Mesenchymal stem cell (in vitro differentiated cells and primary cell): ENCODE measurements at regions not wholly inside any gene's neighbourhood (a gene's known extent, or its start where the extent isn't known, plus 50 kb on each side); places are given as distances from the start of the nearest gene placed in this dataset.
A peak's percentile ranks its signal among the peaks of the same experiment; 100 is the strongest.

Source experiments
- DNase-seq: peaks from one replicate; pipeline ENCODE4 v3.0.0-alpha.2; 2013
- H2AFZ ChIP-seq: one replicate; pipeline ENCODE4 v1.6.1; 2013; ENCODE audit warnings: low read depth, mild to moderate bottlenecking, control low read depth, inconsistent platforms, low read length, moderate library complexity
- H2AK5ac ChIP-seq: 2 replicates; pipeline ENCODE4 v1.6.1; 2013; ENCODE audit warnings: low read length, moderate library complexity, mild to moderate bottlenecking, inconsistent platforms; ENCODE audit not compliant: severe bottlenecking
- H2BK120ac ChIP-seq: one replicate; pipeline ENCODE4 v1.6.1; 2013; ENCODE audit warnings: low read depth, mild to moderate bottlenecking, inconsistent platforms, low read length, moderate library complexity
- H2BK12ac ChIP-seq, 2 experiments: one replicate each; pipeline ENCODE4 v1.6.1; 2013; ENCODE audit warnings: inconsistent platforms in 2 of 2, low read length in 2 of 2, mild to moderate bottlenecking in 2 of 2, moderate library complexity in 2 of 2, control low read depth in 1 of 2
- H2BK15ac ChIP-seq: one replicate; pipeline ENCODE4 v1.6.1; 2013; ENCODE audit warnings: mild to moderate bottlenecking, low read depth, inconsistent platforms; ENCODE audit not compliant: poor library complexity, severe bottlenecking
- H2BK5ac ChIP-seq: 2 replicates; pipeline ENCODE4 v1.6.1; 2013; ENCODE audit warnings: low read depth, mild to moderate bottlenecking, low read length, control low read depth, inconsistent platforms; ENCODE audit not compliant: poor library complexity, severe bottlenecking
- H3K14ac ChIP-seq, 2 experiments: one replicate each; pipeline ENCODE4 v1.6.1; 2013; ENCODE audit warnings: inconsistent platforms in 2 of 2, low read length in 2 of 2, control low read depth in 1 of 2, mild to moderate bottlenecking in 1 of 2, moderate library complexity in 1 of 2
- H3K18ac ChIP-seq, 2 experiments: one replicate each; pipeline ENCODE4 v1.6.1; 2013; ENCODE audit warnings: inconsistent platforms in 2 of 2, low read length in 2 of 2, control low read depth in 1 of 2, low read depth in 1 of 2, mild to moderate bottlenecking in 1 of 2
- H3K23ac ChIP-seq, 2 experiments: one replicate each; pipeline ENCODE4 v1.6.1; 2013; ENCODE audit warnings: inconsistent platforms in 2 of 2, low read length in 2 of 2, mild to moderate bottlenecking in 2 of 2, moderate library complexity in 2 of 2, control low read depth in 1 of 2
- H3K27ac ChIP-seq: 2 replicates; pipeline ENCODE4 v1.5.1; 2013; ENCODE audit warnings: mild to moderate bottlenecking, moderate library complexity, low read length, control low read depth, inconsistent platforms; ENCODE audit not compliant: poor library complexity, severe bottlenecking
- H3K27me3 ChIP-seq, 2 experiments: 2 replicates each; pipeline versions ENCODE4 v1.6.1 to v1.7.0; 2013; ENCODE audit warnings: low read length in 2 of 2, mild to moderate bottlenecking in 2 of 2, moderate library complexity in 2 of 2, control low read depth in 1 of 2, inconsistent platforms in 1 of 2; ENCODE audit not compliant: control insufficient read depth in 1 of 2, insufficient read depth in 1 of 2
- H3K36me3 ChIP-seq, 2 experiments: 2 replicates each; pipeline versions ENCODE4 v1.6.1 to v1.7.0; 2013; ENCODE audit warnings: low read length in 2 of 2, control low read depth in 1 of 2, inconsistent platforms in 1 of 2, low read depth in 1 of 2, mild to moderate bottlenecking in 1 of 2; ENCODE audit not compliant: insufficient read depth in 2 of 2, control insufficient read depth in 1 of 2
- H3K4ac ChIP-seq, 2 experiments: one replicate each; pipeline ENCODE4 v1.6.1; 2013; ENCODE audit warnings: inconsistent platforms in 2 of 2, low read length in 2 of 2, mild to moderate bottlenecking in 2 of 2, moderate library complexity in 2 of 2, control low read depth in 1 of 2, low read depth in 1 of 2
- H3K4me1 ChIP-seq: 2 replicates; pipeline ENCODE4 v1.6.1; 2013; ENCODE audit warnings: low read depth, low read length, control low read depth; ENCODE audit not compliant: control insufficient read depth, insufficient read depth
- H3K4me2 ChIP-seq: 2 replicates; pipeline ENCODE4 v1.6.1; 2013; ENCODE audit warnings: low read length, mild to moderate bottlenecking, inconsistent platforms; ENCODE audit not compliant: poor library complexity, severe bottlenecking
- H3K4me3 ChIP-seq, 2 experiments: 2 replicates each; pipeline versions ENCODE4 v1.5.1 to v1.7.0; 2013; ENCODE audit warnings: low read length in 2 of 2, mild to moderate bottlenecking in 2 of 2, control low read depth in 1 of 2, low read depth in 1 of 2; ENCODE audit not compliant: insufficient read depth in 1 of 2
- H3K79me1 ChIP-seq: replicated peaks from 2 replicates; pipeline ENCODE4 v1.6.1; 2013; ENCODE audit warnings: mild to moderate bottlenecking, control low read depth, low read length, inconsistent platforms; ENCODE audit not compliant: poor library complexity, severe bottlenecking
- H3K9ac ChIP-seq: 2 replicates; pipeline ENCODE4 v1.7.0; 2013; ENCODE audit warnings: mild to moderate bottlenecking, low read length, moderate library complexity
- H3K9me3 ChIP-seq: 2 replicates; pipeline ENCODE4 v1.7.0; 2013; ENCODE audit warnings: mild to moderate bottlenecking, low read length; ENCODE audit not compliant: control insufficient read depth
- H4K8ac ChIP-seq: one replicate; pipeline ENCODE4 v1.6.1; 2013; ENCODE audit warnings: inconsistent platforms, mild to moderate bottlenecking, low read length, moderate library complexity
- H4K91ac ChIP-seq: one replicate; pipeline ENCODE4 v1.6.1; 2013; ENCODE audit warnings: mild to moderate bottlenecking, low read length, inconsistent platforms
- whole genome bisulfite sequencing: methylation state at CpG from one replicate; pipeline ENCODE4 v1.1.7; 2013; ENCODE audit warnings: mixed read lengths; 5-methylcytosine and 5-hydroxymethylcytosine counted together

DNA sequence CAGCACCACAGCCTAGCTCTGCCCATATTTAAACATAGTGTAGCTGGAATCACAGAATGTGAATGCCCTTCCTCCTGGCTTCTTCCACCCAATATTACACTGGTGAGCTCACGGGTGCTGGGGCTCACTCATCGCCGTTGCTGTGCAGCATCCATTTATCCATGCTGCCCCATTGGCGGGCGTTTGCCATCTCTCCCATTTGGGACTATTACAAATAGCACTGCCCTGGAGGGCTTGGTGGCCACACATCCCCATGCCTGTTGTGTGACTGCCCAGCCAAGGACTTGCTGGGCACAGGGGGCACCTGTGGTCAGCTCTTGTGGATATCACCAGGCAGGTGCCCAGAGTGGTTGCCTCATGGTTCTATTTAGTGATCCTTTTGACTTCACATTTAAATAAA, 54.5 kb upstream of the ENTPD6 start:
- Histone ChIP-seq H3K4me1 (peaks cover 7% of the 10 kb centered on the region), H4K91ac (no peak overlapping the region), H2AFZ (no peak overlapping the region), H2BK15ac (no peak overlapping the region), H3K18ac (no peak overlapping the region), H3K4ac (no peak overlapping the region), H3K27ac (no peak overlapping the region), H3K79me1 (no peaks in the 10 kb centered on the region), H3K27me3 (peaks cover 11 to 52% of the 10 kb centered on the region in 2 experiments), H3K9ac (no peak overlapping the region), H3K36me3 (no peaks in the 10 kb centered on the region), H2BK5ac (no peak overlapping the region), H3K4me3 (no peak overlapping the region), H3K4me2 (no peak overlapping the region), H2AK5ac (no peak overlapping the region), H4K8ac (no peak overlapping the region), H2BK12ac (no peak overlapping the region), H3K14ac (no peak overlapping the region), H3K9me3 (no peaks in the 10 kb centered on the region), H3K23ac (no peak overlapping the region), H2BK120ac (no peak overlapping the region)
- no peak for DNase-seq
- 81% methylated on average over 5 of the region's 5 CpGs for WGBS

DNA sequence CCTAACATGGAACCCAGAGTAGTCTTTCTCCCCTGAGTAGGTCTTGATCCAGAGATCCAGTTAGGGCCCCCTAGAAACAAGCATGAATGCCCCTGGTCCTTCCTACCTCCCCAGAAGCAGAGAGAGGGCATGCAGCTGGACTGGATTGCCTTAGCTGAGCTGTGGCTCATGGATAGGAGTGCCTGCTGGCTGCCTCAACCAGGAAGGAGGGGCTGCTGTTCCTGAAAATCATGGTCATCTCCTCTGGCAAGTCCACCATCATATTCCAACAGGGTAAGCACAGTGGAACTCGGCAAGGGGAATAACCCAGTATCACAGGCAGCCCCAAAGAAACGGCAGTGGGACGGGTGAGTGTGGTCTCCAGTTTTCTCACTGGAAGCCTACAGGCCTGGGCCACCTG, 53.1 kb upstream of the ENTPD6 start:
- Histone ChIP-seq H2BK120ac (no peak overlapping the region), H3K9ac (no peak overlapping the region), H3K23ac (no peak overlapping the region), H3K36me3 (no peaks in the 10 kb centered on the region), H4K91ac (no peak overlapping the region), H3K27ac (no peak overlapping the region), H4K8ac (no peak overlapping the region), H3K79me1 (no peaks in the 10 kb centered on the region), H3K14ac (no peak overlapping the region), H2BK5ac (no peak overlapping the region), H2BK15ac (no peak overlapping the region), H2AK5ac (no peak overlapping the region), H3K27me3 (peaks cover 16 to 66% of the 10 kb centered on the region in 2 experiments), H3K4me1 (no peaks in the 10 kb centered on the region), H3K4ac (no peak overlapping the region), H3K18ac (no peak overlapping the region), H3K4me2 (no peak overlapping the region), H2AFZ (no peak overlapping the region), H2BK12ac (no peak overlapping the region), H3K4me3 (no peak overlapping the region), H3K9me3 (no peaks in the 10 kb centered on the region)
- DNase-seq = no peak
- 83% methylated on average over 3 of the region's 3 CpGs for WGBS

DNA sequence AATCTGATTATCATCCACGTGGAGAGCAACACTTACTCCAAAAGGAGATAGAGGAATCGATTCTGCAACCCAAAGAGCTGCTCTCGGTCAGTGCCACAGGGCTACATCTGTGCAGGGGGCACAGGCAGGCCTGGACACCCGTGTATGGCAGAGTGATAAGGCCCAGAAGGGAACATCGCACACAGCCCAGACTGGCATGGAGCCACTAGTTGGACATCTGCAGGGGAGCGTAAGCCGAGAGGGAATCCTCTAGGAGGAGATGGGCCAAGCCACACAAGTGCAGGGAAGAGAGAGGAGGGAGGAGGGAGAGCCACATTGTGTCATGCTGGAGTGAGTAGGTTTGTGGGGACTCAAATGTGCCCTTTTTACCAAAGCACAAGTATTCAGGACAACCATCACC, 50.4 kb upstream of the ENTPD6 start:
- Histone ChIP-seq H2AK5ac (no peak overlapping the region), H3K9me3 (no peaks in the 10 kb centered on the region), H3K4me3 (peak overlapping the region in 1 of 2 experiments; percentile 15), H2BK15ac (no peak overlapping the region), H3K23ac (no peak overlapping the region), H2AFZ (no peak overlapping the region), H2BK12ac (no peak overlapping the region), H4K91ac (no peak overlapping the region), H3K4ac (no peak overlapping the region), H3K79me1 (no peaks in the 10 kb centered on the region), H3K4me1 (peaks cover 10% of the 10 kb centered on the region), H3K9ac (no peak overlapping the region), H2BK5ac (no peak overlapping the region), H3K14ac (no peak overlapping the region), H3K27ac (no peak overlapping the region), H3K18ac (no peak overlapping the region), H3K36me3 (no peaks in the 10 kb centered on the region), H2BK120ac (no peak overlapping the region), H3K27me3 (peaks cover 21 to 75% of the 10 kb centered on the region in 2 experiments), H4K8ac (no peak overlapping the region), H3K4me2 (no peak overlapping the region)
- WGBS = 81% methylated on average over 7 of the region's 7 CpGs
- DNase-seq = no peak
